HK-2 (cell line): ENCODE measurements at regions not wholly inside any gene's neighbourhood (a gene's known extent, or its start where the extent isn't known, plus 50 kb on each side); places are given as distances from the start of the nearest gene placed in this dataset.
"Not testable (repeated sequence)": the region's sequence is repeated elsewhere in the genome, so short reads cannot be mapped to it uniquely, and the experiment has no call there.

ENCODE experiments used
- DNase-seq: peaks from one replicate; pipeline ENCODE4 v3.0.0-alpha.2; 2018; ENCODE audit not compliant: unreplicated experiment

DNA sequence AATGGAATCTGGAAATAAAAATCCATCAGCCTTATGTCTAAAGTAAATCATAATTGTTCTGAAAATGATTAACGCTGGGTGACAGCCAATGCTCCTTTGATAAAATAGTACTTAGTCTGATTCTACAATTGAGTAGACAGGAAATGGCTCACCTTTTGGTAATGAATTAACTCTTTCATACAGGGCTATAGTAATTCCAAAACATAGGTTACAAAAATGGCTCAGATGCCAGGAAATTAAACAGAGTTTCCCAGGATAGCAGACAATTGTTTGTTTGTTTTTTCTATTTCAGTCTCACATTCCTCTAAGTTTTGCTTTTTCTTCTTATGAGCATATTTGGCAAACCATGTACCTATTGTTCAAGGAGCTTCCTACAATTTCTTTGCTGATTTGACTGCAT is 257.2 kb upstream of the EPHA7 start:
- no peak for DNase-seq

DNA sequence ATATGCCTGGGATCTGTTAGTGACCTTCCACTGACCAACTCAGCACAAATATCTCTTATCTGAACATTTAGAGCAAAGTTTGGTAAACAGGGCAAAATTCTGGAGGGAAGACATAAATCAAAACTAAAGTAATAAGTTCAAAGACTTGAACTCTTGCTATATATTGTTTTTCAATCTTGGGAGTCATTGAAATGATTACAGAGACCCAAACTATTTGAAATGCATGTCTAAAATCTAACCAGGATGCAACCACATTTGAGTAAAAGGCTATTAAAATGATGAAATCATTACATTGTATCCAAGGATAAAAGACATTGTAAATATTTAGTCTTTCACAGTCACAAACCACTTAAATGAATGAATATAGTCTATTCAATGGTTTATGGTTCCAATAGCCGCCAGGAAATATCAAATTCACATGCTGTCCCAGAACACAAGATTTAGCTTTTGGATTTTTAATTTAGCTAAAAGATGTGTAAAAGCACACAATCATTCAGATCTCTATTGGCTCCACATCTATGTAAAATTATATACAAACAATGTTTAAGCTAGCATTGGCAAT is 256.6 kb upstream of the EPHA7 start:
- DNase-seq: no peak

DNA sequence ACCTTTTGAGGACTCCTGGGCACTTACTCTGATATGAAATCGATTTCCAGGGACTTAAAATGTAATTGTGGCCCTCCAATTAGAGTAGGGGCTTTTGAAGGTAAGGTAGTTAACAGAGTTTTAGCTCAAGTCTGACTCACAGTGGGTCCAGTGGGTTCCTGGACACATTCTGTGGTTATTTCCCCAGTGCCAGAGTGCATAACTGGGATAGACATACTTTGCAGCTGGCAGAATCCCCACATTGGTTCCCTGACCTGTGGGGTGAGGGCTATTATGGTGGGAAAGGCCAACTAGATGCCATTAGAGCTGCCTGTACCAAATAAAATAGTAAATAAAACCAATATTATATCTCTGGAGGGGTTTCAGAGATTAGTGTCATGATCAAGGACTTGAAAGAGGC is 243.8 kb upstream of the EPHA7 start:
- DNase-seq: no peak

DNA sequence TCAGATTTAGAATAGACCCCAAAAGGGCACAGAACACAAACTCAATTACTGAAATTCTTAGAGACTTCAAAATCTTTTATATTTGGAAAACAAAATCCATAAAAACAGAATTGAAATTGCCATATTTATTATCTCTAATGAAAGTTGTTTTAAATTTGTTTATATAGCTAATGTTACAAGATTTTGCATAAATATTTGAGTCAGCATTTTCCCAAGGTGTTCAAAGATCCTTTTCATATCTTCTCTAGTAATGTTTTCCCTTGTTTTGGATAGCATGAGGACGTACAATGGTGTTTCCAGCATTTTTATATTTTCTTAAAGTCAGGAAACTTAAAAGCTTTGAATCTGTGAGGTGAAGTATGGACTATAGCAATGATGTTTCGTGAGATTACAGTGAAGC is 235.2 kb upstream of the EPHA7 start:
- DNase-seq: no peak

DNA sequence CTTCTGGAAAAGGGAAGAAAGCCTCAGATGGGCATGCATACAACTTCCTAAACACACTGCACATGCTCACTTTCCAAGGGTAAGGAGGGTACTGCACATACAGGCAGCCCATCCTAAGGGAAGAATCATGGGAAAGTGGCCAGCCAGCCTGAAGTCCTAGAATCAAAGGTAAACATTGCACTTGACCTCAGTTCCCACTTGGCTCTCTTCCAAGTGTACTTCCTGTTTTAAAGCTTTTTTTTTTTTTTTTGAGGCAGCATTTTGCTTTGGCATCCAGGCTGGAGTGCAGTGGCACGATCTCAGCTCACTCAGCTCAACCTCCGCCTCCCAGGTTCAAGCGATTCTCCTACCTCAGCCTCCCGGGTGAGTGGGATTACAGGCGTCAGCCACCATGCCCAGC is 225.3 kb upstream of the EPHA7 start:
- no peak for DNase-seq

DNA sequence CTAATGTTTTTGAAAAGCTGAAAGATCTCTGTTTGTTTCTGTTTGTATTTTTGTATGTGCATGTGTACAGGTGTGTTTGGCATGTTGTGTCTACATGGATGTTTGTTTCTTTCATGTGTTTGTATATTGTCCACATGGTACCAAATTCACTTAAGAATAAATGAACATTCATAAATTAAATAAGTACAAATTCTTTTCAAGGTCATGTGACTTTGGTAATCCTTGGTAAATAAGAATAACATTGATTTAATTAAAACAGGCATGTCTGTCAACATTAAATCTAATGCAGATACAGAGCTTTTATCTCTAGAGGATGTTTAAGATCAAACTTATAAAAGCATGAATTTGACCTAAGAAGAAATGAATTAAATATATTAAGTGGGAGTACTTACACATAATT is 219.8 kb upstream of the EPHA7 start:
- no peak for DNase-seq

DNA sequence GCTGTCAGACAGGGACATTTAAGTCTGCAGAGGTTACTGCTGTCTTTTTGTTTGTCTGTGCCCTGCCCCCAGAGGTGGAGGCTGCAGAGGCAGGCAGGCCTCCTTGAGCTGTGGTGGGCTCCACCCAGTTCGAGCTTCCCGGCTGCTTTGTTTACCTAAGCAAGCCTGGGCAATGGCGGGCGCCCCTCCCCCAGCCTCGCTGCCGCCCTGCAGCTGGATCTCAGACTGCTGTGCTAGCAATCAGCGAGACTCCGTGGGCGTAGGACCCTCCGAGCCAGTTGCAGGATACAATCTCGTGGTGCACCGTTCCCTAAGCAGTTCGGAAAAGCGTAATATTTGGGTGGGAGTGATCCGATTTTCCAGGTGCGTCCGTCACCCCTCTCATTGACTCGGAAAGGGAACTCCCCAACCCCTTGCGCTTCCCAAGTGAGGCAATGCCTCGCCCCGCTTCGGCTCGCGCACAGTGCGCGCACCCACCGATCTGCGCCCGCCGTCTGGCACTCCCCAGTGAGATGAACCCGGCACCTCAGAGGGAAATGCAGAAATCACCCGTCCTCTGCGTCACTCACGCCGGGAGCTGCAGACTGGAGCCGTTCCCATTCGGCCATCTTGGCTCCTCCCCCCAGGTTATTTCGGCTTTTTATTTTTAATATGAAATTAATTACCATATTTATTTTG is 217.8 kb upstream of the EPHA7 start:
- DNase-seq: not testable (repeated sequence)

DNA sequence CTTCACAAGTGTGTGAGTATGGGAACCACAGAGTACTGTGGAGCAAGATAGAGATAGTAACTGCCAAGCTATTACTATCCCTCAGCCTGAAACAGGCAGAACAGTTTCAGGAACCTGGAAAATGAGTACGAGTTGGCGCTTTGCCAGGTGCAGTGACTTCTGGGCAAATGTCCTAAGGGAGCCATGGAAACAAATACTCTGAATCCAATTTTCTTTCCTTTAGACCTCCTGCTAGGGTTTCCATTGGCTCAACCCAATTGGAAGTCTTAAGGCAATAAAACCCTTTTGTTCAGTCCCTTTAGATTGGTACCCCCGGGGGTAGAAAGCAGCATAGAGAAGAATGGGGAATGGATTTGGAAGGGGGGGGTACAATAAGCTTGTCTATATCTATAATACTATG is 205.0 kb upstream of the EPHA7 start:
- no peak for DNase-seq

DNA sequence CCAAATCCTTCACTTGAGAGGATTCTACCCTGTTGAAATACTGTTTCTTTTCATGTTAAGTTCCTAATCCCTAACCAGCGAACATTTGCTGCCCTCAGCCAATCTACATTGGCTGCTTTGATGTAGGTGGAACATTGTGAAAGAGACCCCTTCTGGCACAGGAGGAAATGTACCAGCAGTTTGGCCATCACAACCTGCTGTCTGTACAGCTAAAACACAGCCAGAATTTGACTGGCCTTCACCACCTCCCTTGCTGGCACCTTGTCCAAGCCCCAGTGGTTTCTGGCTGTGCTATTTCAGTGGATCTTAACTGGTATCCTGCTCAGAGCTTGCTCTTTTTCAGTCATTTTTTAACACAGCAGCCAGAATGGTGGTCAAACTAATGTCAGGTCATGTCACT is 202.1 kb upstream of the EPHA7 start:
- DNase-seq: no peak

DNA sequence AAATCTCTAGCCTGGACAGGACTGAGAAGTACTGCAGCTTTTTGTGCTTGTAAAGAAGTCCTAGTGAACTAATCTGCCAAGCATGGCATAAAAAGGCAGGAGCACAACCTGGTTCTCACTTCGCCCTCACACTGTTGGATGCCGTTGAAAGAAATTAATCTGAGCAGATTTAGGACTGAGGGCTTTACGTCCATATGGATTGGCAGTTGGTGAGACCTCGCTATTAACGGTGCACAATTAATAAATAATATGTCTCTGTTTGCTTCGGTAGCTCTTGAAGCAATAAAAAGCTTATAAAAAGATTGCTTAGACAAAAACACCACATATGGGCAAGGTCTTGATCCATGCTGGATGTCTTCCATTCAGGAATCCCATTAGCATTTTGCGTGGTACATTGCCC is 185.6 kb upstream of the EPHA7 start:
- no peak for DNase-seq

DNA sequence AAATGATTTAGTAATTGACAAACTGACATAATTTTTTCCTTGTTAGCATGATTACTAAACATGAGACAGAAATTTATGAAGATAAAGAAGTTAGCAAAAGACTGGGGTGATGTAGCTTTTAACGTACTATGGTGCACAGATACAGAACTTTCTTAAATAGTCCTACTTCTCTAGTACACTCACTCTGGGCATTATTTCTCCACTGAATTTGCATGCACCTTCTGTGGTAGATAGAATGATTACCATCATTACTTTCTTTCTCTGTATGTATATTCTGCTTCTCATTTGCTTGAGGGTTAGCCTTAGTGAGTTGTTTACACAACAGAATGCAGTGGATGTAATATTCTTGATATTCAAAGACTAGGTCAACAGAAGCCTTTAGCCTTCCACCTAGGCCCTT is 173.1 kb upstream of the EPHA7 start:
- no peak for DNase-seq

DNA sequence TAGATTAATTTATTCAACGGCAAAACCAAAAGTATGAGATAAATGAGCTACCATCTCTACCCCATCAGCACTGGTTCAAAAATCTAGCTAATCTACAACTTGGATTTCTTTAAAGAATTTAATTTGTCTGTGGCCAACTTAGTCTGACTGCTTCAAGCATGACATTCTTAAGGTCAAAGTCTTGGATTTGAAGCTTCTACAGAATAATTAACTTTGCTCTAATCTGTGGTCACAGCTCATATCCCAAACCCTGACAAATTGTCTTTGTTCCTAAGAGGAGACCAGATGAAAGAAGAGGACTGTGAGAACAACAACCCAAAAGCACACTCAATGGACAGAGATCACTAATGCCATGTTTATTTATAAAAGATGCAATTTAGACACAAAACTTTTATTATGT is 166.9 kb upstream of the EPHA7 start:
- no peak for DNase-seq

DNA sequence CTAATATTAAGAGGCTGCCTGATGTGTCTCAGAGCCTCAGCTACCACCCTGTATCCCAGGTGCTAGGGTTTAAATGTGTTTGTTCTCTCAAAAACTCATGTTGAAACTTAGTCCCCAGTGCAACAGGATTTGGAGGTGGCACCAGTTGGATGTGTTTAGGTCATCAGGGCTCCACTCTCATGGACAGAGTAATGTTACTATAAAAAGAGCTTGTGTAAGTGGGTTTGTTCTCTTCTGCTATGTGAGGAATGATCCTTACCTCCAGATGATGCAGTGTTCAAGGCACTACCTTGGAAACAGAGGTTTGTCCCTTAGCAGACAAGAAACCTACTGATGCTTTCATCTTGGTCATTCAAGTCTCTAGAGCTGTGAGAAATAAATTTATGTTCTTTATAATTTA is 164.9 kb upstream of the EPHA7 start:
- no peak for DNase-seq

DNA sequence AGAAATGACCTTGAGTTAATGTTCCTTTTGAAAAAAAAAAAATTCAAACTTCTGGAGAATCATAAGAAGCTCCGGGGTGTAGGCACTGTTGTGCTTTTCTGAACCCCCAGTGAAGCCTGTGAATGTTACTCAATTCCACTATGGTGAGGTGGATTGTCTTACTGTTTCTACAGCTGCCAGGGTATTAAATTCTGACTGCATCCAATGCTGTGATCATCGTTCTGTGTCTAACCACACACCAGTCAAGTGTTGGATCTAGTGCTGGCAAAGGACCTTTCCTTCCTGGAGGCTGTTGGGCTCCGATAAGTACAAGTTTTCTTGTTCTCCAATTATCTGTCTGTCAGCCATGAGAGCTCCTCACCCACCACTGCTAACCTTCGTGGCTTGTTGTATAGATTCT is 162.0 kb upstream of the EPHA7 start:
- DNase-seq: peak; percentile 3

DNA sequence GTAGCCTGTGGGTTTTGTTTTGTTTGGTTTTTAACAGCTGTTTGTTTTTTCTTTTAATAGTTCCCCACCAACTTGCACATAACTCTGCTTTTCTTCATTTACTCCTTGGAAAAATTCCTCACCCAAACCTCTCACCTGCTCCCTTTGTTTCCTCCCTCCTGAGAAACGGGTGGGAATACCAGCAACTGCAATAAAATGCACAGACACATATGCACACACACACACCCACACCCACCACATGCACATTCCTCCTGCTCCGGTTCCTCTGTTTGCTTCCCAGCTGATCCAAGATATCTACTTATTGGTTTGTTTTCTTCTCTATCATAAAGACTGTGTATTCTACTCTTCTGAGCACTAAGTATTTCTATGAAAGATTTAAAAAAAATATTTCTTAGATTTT is 161.1 kb upstream of the EPHA7 start:
- DNase-seq: no peak

DNA sequence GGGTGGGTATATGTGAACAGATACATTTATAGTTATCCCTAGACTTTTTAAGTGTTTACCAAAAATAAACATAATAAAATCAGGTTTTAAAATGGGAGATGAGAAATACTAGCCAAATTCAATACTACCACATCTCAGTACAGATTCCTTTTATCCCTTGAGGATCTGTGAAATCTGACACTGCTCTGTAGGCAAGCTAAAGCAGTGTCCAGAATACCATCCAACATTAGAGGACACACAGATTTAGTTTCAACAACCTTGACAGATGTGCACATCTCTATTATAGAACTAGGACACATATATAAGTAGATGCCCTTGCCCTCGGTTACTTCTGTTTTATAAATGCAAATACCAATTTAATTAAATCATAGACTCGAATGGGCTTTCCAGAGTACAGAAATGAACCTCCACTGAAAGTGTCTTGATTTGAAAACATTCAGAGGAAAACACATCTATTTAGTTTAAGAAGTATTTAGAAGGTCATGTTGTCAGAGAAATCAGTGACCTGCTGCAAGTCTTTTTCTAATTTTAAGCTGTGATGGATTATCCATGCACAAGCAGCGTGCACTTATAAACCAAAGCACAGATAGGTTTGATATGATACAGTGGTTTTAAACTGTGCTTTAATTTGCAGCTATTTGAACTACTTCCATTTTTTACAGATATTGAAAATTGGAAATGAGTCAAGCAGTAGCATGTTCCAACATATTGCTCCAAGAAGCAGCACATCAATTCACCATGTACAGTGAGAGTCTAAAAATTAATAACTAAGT is 156.3 kb upstream of the EPHA7 start:
- no peak for DNase-seq

DNA sequence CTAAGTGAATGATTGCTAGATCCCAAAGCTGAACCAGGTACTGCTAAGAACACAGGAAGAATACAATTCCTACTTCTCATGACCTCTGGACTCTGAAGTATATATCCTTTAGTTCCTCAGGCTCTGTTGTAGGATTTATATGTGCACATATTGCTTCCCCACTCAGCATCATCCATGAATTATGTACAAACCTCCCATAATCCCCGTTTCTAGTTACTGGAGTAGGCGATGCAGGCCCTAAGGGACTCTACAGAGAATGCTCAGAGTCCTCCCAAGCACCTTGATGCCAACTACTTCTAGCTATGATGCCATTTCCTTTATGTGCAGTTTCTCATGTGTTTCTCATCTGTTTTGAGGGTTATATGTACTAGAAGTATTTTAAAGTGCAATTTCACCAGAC is 154.9 kb upstream of the EPHA7 start:
- no peak for DNase-seq

DNA sequence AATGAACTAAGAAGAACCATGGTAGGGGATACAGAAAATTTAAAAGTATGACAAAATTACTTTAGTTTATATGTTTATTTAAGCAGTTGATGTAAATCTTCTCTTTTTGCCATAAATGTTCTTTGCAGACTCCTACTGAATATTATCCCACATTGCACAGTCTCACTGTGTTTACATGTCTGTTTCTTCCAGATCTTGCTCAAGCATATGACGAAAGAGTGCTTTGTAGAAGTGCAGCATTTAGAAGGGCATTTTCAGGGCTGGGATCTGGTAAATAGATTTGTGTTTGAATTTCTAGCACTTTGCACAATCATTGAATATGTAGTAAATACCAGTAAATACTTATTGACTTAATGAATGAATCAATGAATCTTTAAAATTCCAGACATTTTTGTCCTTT is 152.0 kb upstream of the EPHA7 start:
- no peak for DNase-seq

DNA sequence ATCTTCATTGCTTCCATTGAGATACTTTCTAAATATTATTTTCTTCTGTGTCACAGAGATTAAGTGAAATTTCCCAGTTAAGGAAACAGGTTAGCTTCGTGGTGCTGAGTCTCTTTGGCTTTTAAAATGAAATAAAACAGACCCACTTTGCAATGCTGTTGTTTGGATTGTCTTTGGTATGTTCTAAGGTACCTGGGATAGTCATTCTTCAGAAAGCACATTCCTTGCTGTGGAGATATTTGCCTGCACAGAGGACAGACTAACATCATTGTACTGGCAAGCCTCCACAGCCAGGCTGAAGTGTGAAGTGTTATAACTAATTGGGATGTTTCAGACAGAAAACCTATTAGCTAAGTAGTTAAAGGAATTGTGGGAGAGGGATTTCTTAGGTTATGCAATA is 148.8 kb upstream of the EPHA7 start:
- DNase-seq: no peak

DNA sequence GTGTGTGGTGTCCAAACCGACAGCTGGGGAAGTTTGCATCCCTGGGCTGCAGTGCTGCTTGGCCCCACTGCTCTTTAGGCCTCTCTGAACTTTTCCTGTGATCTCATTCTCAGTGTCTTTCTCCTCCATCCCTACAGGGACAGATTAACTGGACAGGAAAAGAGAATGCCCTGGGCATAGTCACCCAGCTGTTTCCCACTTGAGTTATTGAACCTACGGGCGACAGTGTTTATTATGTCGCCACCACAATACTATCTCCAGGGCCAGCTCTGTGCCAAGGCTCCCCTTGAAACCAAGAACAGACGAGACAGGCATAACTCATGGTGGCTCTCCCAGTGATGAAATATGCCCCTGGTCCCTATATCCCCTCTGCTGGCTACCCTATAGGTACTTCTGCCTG is 147.8 kb upstream of the EPHA7 start:
- no peak for DNase-seq

DNA sequence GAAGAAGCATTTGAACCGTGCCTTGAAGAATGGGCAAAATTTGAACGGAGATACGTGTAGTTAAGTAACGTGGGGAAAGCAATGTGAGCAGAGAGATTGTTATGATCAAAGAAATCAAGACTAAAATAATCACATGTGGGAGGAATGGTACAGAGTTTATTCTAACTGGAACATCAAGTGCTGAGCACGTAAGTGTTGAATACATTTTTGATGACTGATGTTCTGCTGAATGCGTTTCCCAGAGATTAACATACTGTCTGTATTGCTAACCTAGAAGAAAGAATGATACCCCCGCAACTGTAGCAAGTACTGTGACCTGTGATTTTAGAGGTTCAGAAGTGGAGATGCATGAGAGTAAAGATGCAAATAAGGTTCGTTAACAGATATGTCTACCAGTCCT is 146.9 kb upstream of the EPHA7 start:
- DNase-seq: no peak

DNA sequence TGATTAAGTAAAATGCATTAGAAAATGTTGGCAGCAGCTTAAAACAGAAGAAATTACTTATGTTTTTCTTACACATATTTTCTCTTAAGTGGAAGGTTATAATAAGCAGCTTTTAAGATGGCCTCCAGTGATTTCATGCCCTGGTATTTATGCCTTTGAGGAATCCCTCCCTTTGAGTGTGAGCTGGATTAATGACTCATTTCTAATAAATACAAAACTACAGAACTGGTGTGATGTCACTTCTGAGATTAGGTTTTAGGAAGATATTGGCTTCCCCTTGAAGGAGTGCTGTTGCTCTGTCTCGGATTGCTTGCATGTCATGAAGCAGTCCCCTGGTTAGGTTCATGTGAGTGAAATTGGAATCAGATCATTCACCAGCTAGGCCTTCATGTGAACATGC is 143.2 kb upstream of the EPHA7 start:
- DNase-seq: no peak

DNA sequence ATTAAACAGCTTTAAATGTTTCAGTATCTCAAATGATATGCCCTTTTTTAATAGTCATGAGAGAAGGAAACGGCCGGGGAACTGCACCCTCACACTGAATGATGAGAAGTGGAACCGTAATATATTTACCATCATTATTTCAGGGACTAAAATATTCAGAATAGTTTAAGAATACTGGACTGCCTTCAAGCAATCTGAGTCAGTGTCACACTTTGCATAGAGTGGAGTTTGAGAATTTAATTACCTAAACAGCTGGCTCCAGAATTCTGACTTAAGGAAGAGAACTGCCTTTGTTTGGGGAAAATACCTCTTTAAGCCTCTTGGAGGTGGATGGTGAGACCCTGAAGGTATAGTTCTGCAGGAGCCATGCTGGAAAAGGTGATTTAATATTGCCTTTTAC is 135.9 kb upstream of the EPHA7 start:
- no peak for DNase-seq

DNA sequence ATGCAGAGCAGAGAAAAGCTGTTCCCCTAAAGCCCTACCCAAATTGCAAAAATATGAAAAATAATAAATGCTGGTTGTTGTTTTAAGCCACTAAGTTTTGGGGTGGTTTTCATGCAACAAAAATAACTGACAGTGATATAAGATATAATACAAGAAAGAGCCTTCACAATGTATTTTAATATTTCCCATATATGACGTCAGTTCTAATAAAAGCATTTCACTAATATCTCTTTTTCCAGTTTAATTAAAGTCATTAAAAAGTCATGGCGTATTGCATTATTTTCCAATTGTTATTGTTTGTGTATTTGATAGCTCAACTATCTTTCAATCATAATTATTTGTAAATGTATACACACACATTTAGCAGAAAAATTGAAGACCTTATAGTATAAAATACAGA is 134.7 kb upstream of the EPHA7 start:
- DNase-seq: no peak
